ENCODE measurements at regions not wholly inside any gene's neighbourhood (a gene's known extent, or its start where the extent isn't known, plus 50 kb on each side); places are given as distances from the start of the nearest gene placed in this dataset.

- TF ChIP-seq CTCF (IDR thresholded peaks at IDR 0.05) (no peak), POLR2AphosphoS5 (IDR thresholded peaks at IDR 0.05) (no peak)
Measured at GRCh38 chr2:58985541-58985940, 744.4 kb upstream of the FANCL start.

All from transverse colon (tissue), 4 donors.